HCT116 (cell line): ENCODE measurements at regions not wholly inside any gene's neighbourhood (a gene's known extent, or its start where the extent isn't known, plus 50 kb on each side); places are given as distances from the start of the nearest gene placed in this dataset.

Source experiments
- ATAC-seq: fragments of 200-7000 bp; cut with Tn5 transposase; 2 replicates; pipeline ENCODE4 v1.9.1; 2020; ENCODE audit warnings: mild to moderate bottlenecking, moderate library complexity
- BruUV-seq: library from RNA; stranded (reverse); fragments of 400-500 nt; replicated peaks from 2 replicates; lab custom pipeline; 2021; lab: Mats Ljungman, UMichigan
- CTCF ChIA-PET: fragments of 300-600 bp; sonication (Branson Sonifier 250); formaldehyde crosslinking; loops from one replicate; lab custom pipeline; 2021; ENCODE audit warnings: antibody characterized with exemption; lab: Charles Lee
- POLR2A ChIA-PET: fragments of 300-600, 350-600 bp; sonication (Branson Sonifier 250); formaldehyde crosslinking; loops from one replicate; lab custom pipeline; 2021; ENCODE audit warnings: antibody characterized with exemption; lab: Charles Lee
- RAD21 ChIA-PET, 2 experiments: fragments of 300-600 bp; sonication (Branson Sonifier 250); formaldehyde crosslinking; loops; one replicate each; lab custom pipeline; 2023; ENCODE audit warnings: low total read pairs in 2 of 2; ENCODE audit not compliant: uncharacterized antibody in 2 of 2, unreplicated experiment in 2 of 2, low non-redundant PET in 1 of 2; lab: Charles Lee
- DNase-seq: peaks from one replicate; pipeline ENCODE4 v3.0.0-alpha.2; 2010; ENCODE audit warnings: low read depth, low spot score
- H2AFZ ChIP-seq: fragments of 200-600 bp; shearing (Covaris generic), sonication (generic); 2 replicates; pipeline ENCODE4 v1.6.1; 2017; ENCODE audit warnings: low read depth, mixed run types, mixed read lengths, antibody characterized with exemption, low read length; ENCODE audit not compliant: poor library complexity, severe bottlenecking
- H3K27ac ChIP-seq: 2 replicates; pipeline ENCODE4 v1.5.1; 2012; ENCODE audit warnings: low read depth, low read length
- H3K27me3 ChIP-seq: fragments of 200-600 bp; sonication (generic); 2 replicates; pipeline ENCODE4 v1.6.1; 2016; ENCODE audit warnings: mixed run types, low read length, mixed read lengths; ENCODE audit not compliant: insufficient read depth
- H3K36me3 ChIP-seq, 2 experiments: fragments of 200-500 bp in 1 of 2; fragments of 200-600 bp in 1 of 2; sonication (Bioruptor generic) in 1 of 2; sonication (generic) in 1 of 2; 2 replicates each; pipeline versions ENCODE4 v1.5.1 to v1.6.1; 2014 to 2016; ENCODE audit warnings: low read length in 2 of 2, inconsistent platforms in 1 of 2, mixed read lengths in 1 of 2, mixed run types in 1 of 2; ENCODE audit not compliant: insufficient read depth in 2 of 2, control insufficient read depth in 1 of 2
- H3K4me1 ChIP-seq, 2 experiments: fragments of 200-600 bp in 1 of 2; sonication (generic) in 1 of 2; 2 replicates each; pipeline versions ENCODE4 v1.5.1 to v1.6.1; 2012 to 2017; ENCODE audit warnings: low read length in 2 of 2, inconsistent platforms in 1 of 2, mild to moderate bottlenecking in 1 of 2, mixed read lengths in 1 of 2, mixed run types in 1 of 2, moderate library complexity in 1 of 2; ENCODE audit not compliant: insufficient read depth in 2 of 2, control insufficient read depth in 1 of 2
- H3K4me2 ChIP-seq: fragments of 200-600 bp; sonication (generic); 2 replicates; pipeline ENCODE4 v1.6.1; 2017; ENCODE audit warnings: mixed run types, low read length, mixed read lengths
- H3K4me3 ChIP-seq, 2 experiments: fragments of 200-600 bp in 1 of 2; sonication (generic) in 1 of 2; replicated peaks in 1 of 2; 2 replicates each; pipeline ENCODE4 v1.5.1; 2011 to 2016; ENCODE audit warnings: low read length in 2 of 2, control low read depth in 1 of 2, low read depth in 1 of 2, mild to moderate bottlenecking in 1 of 2, mixed read lengths in 1 of 2, mixed run types in 1 of 2
- H3K79me2 ChIP-seq: fragments of 200-600 bp; sonication (generic); 2 replicates; pipeline ENCODE4 v1.6.1; 2017; ENCODE audit warnings: mild to moderate bottlenecking, mixed run types, low read length, moderate library complexity, mixed read lengths; ENCODE audit not compliant: insufficient read depth
- H3K9ac ChIP-seq: fragments of 200-600 bp; sonication (generic); 2 replicates; pipeline ENCODE4 v1.6.1; 2016; ENCODE audit warnings: low read length, mixed read lengths
- H3K9me2 ChIP-seq: fragments of 200-600 bp; sonication (generic), shearing (Covaris generic); 2 replicates; pipeline ENCODE4 v1.6.1; 2017; ENCODE audit warnings: mixed run types, mild to moderate bottlenecking, moderate library complexity; ENCODE audit not compliant: insufficient read depth
- H3K9me3 ChIP-seq, 2 experiments: fragments of 200-500 bp in 1 of 2; fragments of 200-600 bp in 1 of 2; sonication (Bioruptor generic) in 1 of 2; sonication (generic) in 1 of 2; 2 replicates each; pipeline ENCODE4 v1.6.1; 2014 to 2017; ENCODE audit warnings: low read length in 2 of 2, mixed read lengths in 2 of 2, inconsistent platforms in 1 of 2, low read depth in 1 of 2, mild to moderate bottlenecking in 1 of 2, mixed run types in 1 of 2, moderate library complexity in 1 of 2; ENCODE audit not compliant: control insufficient read depth in 1 of 2, insufficient read depth in 1 of 2
- H4K20me1 ChIP-seq: fragments of 200-600 bp; sonication (generic), shearing (Covaris generic); 2 replicates; pipeline ENCODE4 v1.6.1; 2017; ENCODE audit warnings: mixed run types, mild to moderate bottlenecking, moderate library complexity; ENCODE audit not compliant: insufficient read depth
- CBX3 ChIP-seq: IDR thresholded peaks from 2 replicates; pipeline ENCODE4 v1.6.1; 2012; ENCODE audit warnings: low read depth
- ELF1 ChIP-seq: IDR thresholded peaks from 2 replicates; pipeline ENCODE4 v1.6.1; 2012; ENCODE audit warnings: low read depth, borderline replicate concordance
- FOSL1 ChIP-seq: IDR thresholded peaks from 2 replicates; pipeline ENCODE4 v1.6.1; 2012; ENCODE audit warnings: low read depth
- JUND ChIP-seq: IDR thresholded peaks from 2 replicates; pipeline ENCODE4 v1.6.1; 2012
- POLR2A ChIP-seq: IDR thresholded peaks from 2 replicates; pipeline ENCODE4 v1.7.0; 2011; ENCODE audit warnings: borderline replicate concordance; ENCODE audit not compliant: insufficient read depth, insufficient read length; ENCODE audit errors: extremely low read depth
- POLR2AphosphoS5 ChIP-seq: IDR thresholded peaks from 2 replicates; pipeline ENCODE4 v1.6.1; 2011; ENCODE audit warnings: mild to moderate bottlenecking, low read depth, low read length, moderate library complexity
- RAD21 ChIP-seq: IDR thresholded peaks from 2 replicates; pipeline ENCODE4 v1.6.1; 2012; ENCODE audit warnings: low read depth, mild to moderate bottlenecking
- SIN3A ChIP-seq: IDR thresholded peaks from 2 replicates; pipeline ENCODE4 v1.6.1; 2012; ENCODE audit warnings: low read depth
- SRF ChIP-seq: IDR thresholded peaks from 2 replicates; pipeline ENCODE4 v1.6.1; 2012; ENCODE audit warnings: low read depth
- YY1 ChIP-seq: IDR thresholded peaks from 2 replicates; pipeline ENCODE4 v1.6.1; 2011; ENCODE audit warnings: low read length, low read depth, moderate library complexity, mild to moderate bottlenecking; ENCODE audit not compliant: insufficient replicate concordance; ENCODE audit errors: extremely low read depth
- ZFX ChIP-seq: fragments of 450-650 bp; IDR thresholded peaks from 2 replicates; pipeline ENCODE4 v1.6.1; 2017
- ZNF274 ChIP-seq: fragments of 200-500 bp; sonication (Bioruptor generic); IDR thresholded peaks from 2 replicates; pipeline ENCODE4 v1.6.1; 2014; ENCODE audit warnings: mild to moderate bottlenecking, low read depth, low read length, inconsistent platforms
- intact Hi-C: fragments of 100-400 bp; cut with micrococcal nuclease; formaldehyde crosslinking; loops from 2 replicates; pipeline ENCODE4 v1.10.0; 2022
- TF ChIP-seq, protein P1 (sequence below): IDR thresholded peaks from 2 replicates; pipeline ENCODE4 v1.6.1; 2012
- TF ChIP-seq, protein P2 (sequence below), 3 experiments: fragments of 200-600 bp in 1 of 3; sonication (generic) in 1 of 3; IDR thresholded peaks in 2 of 3; conservative IDR thresholded peaks in 1 of 3; 2 replicates each; pipeline ENCODE4 v1.5.1; 2012 to 2017; ENCODE audit warnings: low read depth in 2 of 3, low read length in 2 of 3, antibody characterized with exemption in 1 of 3, borderline replicate concordance in 1 of 3, control low read depth in 1 of 3, mild to moderate bottlenecking in 1 of 3, mixed read lengths in 1 of 3, mixed run types in 1 of 3, moderate library complexity in 1 of 3; ENCODE audit not compliant: insufficient read depth in 1 of 3
- TF ChIP-seq, protein P3 (sequence below): IDR thresholded peaks from 2 replicates; pipeline ENCODE4 v1.6.1; 2012; ENCODE audit warnings: low read depth

DNA sequence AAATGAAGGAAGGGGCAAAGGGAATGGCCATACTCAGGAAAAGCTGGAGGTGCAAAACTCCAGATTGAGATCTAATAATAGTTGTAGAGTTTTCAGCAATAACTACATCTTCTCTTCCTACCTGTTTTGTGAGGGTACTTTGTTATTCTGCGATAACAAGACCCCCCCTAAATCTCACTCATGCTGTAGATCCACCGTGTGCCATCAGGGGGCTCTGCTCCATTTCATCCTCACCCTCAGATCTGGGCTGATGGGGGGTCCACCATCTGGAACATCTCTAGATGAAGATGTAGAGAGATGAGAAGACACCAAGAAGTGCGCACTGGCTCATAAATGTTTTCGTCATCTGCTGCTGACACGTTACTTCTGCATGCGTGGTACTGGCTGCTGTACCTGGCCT, 135.9 kb upstream of the KIRREL3 start:
- BruUV-seq, result no TSS peak

More for the DNA sequence above, 135.9 kb upstream of the KIRREL3 start:
- TF ChIP-seq CBX3, result no peak
- no peak for TF ChIP-seq JUND
- no peak for TF ChIP-seq SRF
- TF ChIP-seq, protein P1, sequence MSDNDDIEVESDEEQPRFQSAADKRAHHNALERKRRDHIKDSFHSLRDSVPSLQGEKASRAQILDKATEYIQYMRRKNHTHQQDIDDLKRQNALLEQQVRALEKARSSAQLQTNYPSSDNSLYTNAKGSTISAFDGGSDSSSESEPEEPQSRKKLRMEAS, result no peak
- no peak for TF ChIP-seq ELF1
- TF ChIP-seq SIN3A, result no peak
- no peak for TF ChIP-seq YY1
- TF ChIP-seq POLR2A, result no peak
- no peak for TF ChIP-seq POLR2AphosphoS5
- TF ChIP-seq ZFX, result no peak
- TF ChIP-seq, protein P2, sequence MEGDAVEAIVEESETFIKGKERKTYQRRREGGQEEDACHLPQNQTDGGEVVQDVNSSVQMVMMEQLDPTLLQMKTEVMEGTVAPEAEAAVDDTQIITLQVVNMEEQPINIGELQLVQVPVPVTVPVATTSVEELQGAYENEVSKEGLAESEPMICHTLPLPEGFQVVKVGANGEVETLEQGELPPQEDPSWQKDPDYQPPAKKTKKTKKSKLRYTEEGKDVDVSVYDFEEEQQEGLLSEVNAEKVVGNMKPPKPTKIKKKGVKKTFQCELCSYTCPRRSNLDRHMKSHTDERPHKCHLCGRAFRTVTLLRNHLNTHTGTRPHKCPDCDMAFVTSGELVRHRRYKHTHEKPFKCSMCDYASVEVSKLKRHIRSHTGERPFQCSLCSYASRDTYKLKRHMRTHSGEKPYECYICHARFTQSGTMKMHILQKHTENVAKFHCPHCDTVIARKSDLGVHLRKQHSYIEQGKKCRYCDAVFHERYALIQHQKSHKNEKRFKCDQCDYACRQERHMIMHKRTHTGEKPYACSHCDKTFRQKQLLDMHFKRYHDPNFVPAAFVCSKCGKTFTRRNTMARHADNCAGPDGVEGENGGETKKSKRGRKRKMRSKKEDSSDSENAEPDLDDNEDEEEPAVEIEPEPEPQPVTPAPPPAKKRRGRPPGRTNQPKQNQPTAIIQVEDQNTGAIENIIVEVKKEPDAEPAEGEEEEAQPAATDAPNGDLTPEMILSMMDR (IDR thresholded peaks at IDR 0.05 in 2 of 3, conservative IDR thresholded peaks at IDR 0.05 in 1 of 3; ENCODE audit: borderline replicate concordance in 1 of 3, insufficient read depth in 1 of 3, low read depth in 2 of 3, low read length in 2 of 3), result no peak
- no peak for TF ChIP-seq ZNF274
- no peak for TF ChIP-seq FOSL1
- TF ChIP-seq RAD21, result no peak
- TF ChIP-seq, protein P3, sequence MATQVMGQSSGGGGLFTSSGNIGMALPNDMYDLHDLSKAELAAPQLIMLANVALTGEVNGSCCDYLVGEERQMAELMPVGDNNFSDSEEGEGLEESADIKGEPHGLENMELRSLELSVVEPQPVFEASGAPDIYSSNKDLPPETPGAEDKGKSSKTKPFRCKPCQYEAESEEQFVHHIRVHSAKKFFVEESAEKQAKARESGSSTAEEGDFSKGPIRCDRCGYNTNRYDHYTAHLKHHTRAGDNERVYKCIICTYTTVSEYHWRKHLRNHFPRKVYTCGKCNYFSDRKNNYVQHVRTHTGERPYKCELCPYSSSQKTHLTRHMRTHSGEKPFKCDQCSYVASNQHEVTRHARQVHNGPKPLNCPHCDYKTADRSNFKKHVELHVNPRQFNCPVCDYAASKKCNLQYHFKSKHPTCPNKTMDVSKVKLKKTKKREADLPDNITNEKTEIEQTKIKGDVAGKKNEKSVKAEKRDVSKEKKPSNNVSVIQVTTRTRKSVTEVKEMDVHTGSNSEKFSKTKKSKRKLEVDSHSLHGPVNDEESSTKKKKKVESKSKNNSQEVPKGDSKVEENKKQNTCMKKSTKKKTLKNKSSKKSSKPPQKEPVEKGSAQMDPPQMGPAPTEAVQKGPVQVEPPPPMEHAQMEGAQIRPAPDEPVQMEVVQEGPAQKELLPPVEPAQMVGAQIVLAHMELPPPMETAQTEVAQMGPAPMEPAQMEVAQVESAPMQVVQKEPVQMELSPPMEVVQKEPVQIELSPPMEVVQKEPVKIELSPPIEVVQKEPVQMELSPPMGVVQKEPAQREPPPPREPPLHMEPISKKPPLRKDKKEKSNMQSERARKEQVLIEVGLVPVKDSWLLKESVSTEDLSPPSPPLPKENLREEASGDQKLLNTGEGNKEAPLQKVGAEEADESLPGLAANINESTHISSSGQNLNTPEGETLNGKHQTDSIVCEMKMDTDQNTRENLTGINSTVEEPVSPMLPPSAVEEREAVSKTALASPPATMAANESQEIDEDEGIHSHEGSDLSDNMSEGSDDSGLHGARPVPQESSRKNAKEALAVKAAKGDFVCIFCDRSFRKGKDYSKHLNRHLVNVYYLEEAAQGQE, result no peak
- Histone ChIP-seq H3K27me3 (no peaks in the 10 kb centered on the region), H3K4me3 (no peak overlapping the region), H2AFZ (no peak overlapping the region), H3K4me2 (no peak overlapping the region), H3K9ac (no peak overlapping the region), H3K4me1 (no peaks in the 10 kb centered on the region), H4K20me1 (no peaks in the 10 kb centered on the region), H3K79me2 (no peaks in the 10 kb centered on the region), H3K36me3 (no peaks in the 10 kb centered on the region), H3K9me2 (no peaks in the 10 kb centered on the region), H3K27ac (no peak overlapping the region), H3K9me3 (peaks cover 6 to 13% of the 10 kb centered on the region in 2 experiments; a peak in 2 of 4 replicates)
- no peak for DNase-seq
- RAD21 ChIA-PET, result no interaction called here
- CTCF ChIA-PET, result no interaction called here
- intact Hi-C loops, result no loop called here
- ATAC-seq, result no peak
- POLR2A ChIA-PET, result no interaction called here
